GM12878 (cell line): ENCODE measurements at regions not wholly inside any gene's neighbourhood (a gene's known extent, or its start where the extent isn't known, plus 50 kb on each side); places are given as distances from the start of the nearest gene placed in this dataset.

Source experiments
- CBFB ChIP-seq: IDR thresholded peaks from 2 replicates; pipeline ENCODE4 v1.6.1; 2016; ENCODE audit warnings: antibody characterized with exemption, low read depth
- HDAC2 ChIP-seq: fragments of 200-600 bp; sonication (generic); IDR thresholded peaks from 2 replicates; pipeline ENCODE4 v1.6.1; 2017
- RAD51 ChIP-seq: fragments of 450-650 bp; IDR thresholded peaks from 2 replicates; pipeline ENCODE4 v1.6.1; 2016; ENCODE audit warnings: moderate library complexity, mild to moderate bottlenecking, inconsistent platforms
- SIN3A ChIP-seq: IDR thresholded peaks from 2 replicates; pipeline ENCODE4 v1.6.1; 2012; ENCODE audit warnings: low read depth, low read length, improper control_type of control experiment

- TF ChIP-seq SIN3A: no peak
- no peak for TF ChIP-seq CBFB
- TF ChIP-seq HDAC2: no peak
- no peak for TF ChIP-seq RAD51
Observed at GRCh38 chr7:10268034-10268433, 705.6 kb upstream of the PHF14 start.
